H1 (cell line): ENCODE measurements at regions not wholly inside any gene's neighbourhood (a gene's known extent, or its start where the extent isn't known, plus 50 kb on each side); places are given as distances from the start of the nearest gene placed in this dataset.

Experiments
- CTCF ChIA-PET: fragments of 300-600 bp; sonication (Branson Sonifier 250); formaldehyde crosslinking; loops from one replicate; lab custom pipeline; 2021; ENCODE audit not compliant: partially characterized antibody; lab: Charles Lee
- POLR2A ChIA-PET: fragments of 300-600 bp; sonication (Branson Sonifier 250); formaldehyde crosslinking; loops from one replicate; lab custom pipeline; 2021; ENCODE audit warnings: inconsistent platforms; ENCODE audit not compliant: partially characterized antibody; lab: Charles Lee
- DNase-seq, 2 experiments: peaks; one replicate each; pipeline versions ENCODE4 v3.0.0 to v3.0.0-alpha.2; 2010 to 2022; ENCODE audit warnings: low spot score in 2 of 2, low read depth in 1 of 2, mixed read lengths in 1 of 2
- FAIRE-seq: peaks from 2 replicates; lab custom pipeline; 2011; peaks lifted over from hg19 to GRCh38; lab: Jason Lieb, UNC
- H2AFZ ChIP-seq: 2 replicates; pipeline ENCODE4 v1.8.1; 2012; ENCODE audit warnings: low read length, inconsistent platforms
- H2AK5ac ChIP-seq: 2 replicates; pipeline ENCODE4 v1.6.1; 2013; ENCODE audit warnings: low read depth, low read length
- H2BK120ac ChIP-seq: replicated peaks from 2 replicates; pipeline ENCODE3; 2013; ENCODE audit warnings: low read depth, low read length, inconsistent platforms
- H2BK12ac ChIP-seq: 2 replicates; pipeline ENCODE4 v1.6.1; 2013; ENCODE audit warnings: low read depth, low read length
- H2BK15ac ChIP-seq: 2 replicates; pipeline ENCODE4 v1.6.1; 2013; ENCODE audit warnings: low read length
- H2BK20ac ChIP-seq: 2 replicates; pipeline ENCODE4 v1.6.1; 2013; ENCODE audit warnings: low read length
- H2BK5ac ChIP-seq: 2 replicates; pipeline ENCODE4 v1.6.1; 2013; ENCODE audit warnings: low read depth, low read length
- H3K14ac ChIP-seq: 2 replicates; pipeline ENCODE4 v1.6.1; 2013; ENCODE audit warnings: inconsistent platforms; ENCODE audit not compliant: insufficient read length
- H3K18ac ChIP-seq: 2 replicates; pipeline ENCODE4 v1.6.1; 2013; ENCODE audit warnings: low read length; ENCODE audit errors: extremely low read depth
- H3K23ac ChIP-seq: 2 replicates; pipeline ENCODE4 v1.6.1; 2013; ENCODE audit warnings: inconsistent platforms; ENCODE audit not compliant: insufficient read length
- H3K23me2 ChIP-seq: 2 replicates; pipeline ENCODE4 v1.6.1; 2013; ENCODE audit warnings: low read depth, low read length
- H3K27ac ChIP-seq: 2 replicates; pipeline ENCODE4 v1.6.1; 2011; ENCODE audit warnings: low read depth, low read length, inconsistent platforms
- H3K27me3 ChIP-seq, 4 experiments: replicated peaks in 1 of 4; 1 replicate in 1 of 4; 2 replicates in 3 of 4; pipeline versions ENCODE4 v1.6.1 to v1.8.1; 2011 to 2013; ENCODE audit warnings: low read length in 3 of 4, mild to moderate bottlenecking in 3 of 4, inconsistent platforms in 2 of 4, mixed read lengths in 2 of 4, moderate library complexity in 1 of 4; ENCODE audit not compliant: control insufficient read depth in 3 of 4, insufficient read depth in 3 of 4; ENCODE audit errors: extremely low read depth in 1 of 4
- H3K36me3 ChIP-seq, 4 experiments: 2 replicates each; pipeline versions ENCODE4 v1.6.1 to v1.8.1; 2011 to 2013; ENCODE audit warnings: mild to moderate bottlenecking in 4 of 4, low read length in 3 of 4, moderate library complexity in 2 of 4, control low read depth in 1 of 4, inconsistent platforms in 1 of 4; ENCODE audit not compliant: insufficient read depth in 4 of 4, control insufficient read depth in 2 of 4
- H3K4ac ChIP-seq: replicated peaks from 2 replicates; pipeline ENCODE3; 2013; ENCODE audit warnings: low read length, low read depth, mixed read lengths, inconsistent platforms; ENCODE audit not compliant: insufficient read length
- H3K4me1 ChIP-seq, 4 experiments: replicated peaks in 1 of 4; 1 replicate in 1 of 4; 2 replicates in 3 of 4; pipeline versions ENCODE4 v1.6.1 to v1.8.1; 2011 to 2013; ENCODE audit warnings: low read length in 3 of 4, inconsistent platforms in 2 of 4, mixed read lengths in 1 of 4; ENCODE audit not compliant: insufficient read depth in 4 of 4, control insufficient read depth in 3 of 4
- H3K4me2 ChIP-seq, 2 experiments: 2 replicates each; pipeline versions ENCODE4 v1.6.1 to v1.8.1; 2011 to 2013; ENCODE audit warnings: low read depth in 2 of 2, low read length in 2 of 2, control low read depth in 1 of 2, inconsistent platforms in 1 of 2, mild to moderate bottlenecking in 1 of 2; ENCODE audit not compliant: insufficient read depth in 1 of 2
- H3K4me3 ChIP-seq, 4 experiments: fragments of 200-600, 300-600 bp in 1 of 4; sonication (generic), shearing (Covaris generic), sonication (Bioruptor Twin) in 1 of 4; 2 replicates each; pipeline versions ENCODE4 v1.5.1 to v1.8.1; 2011 to 2016; ENCODE audit warnings: low read length in 4 of 4, low read depth in 3 of 4, control low read depth in 2 of 4, inconsistent platforms in 2 of 4, mild to moderate bottlenecking in 2 of 4, mixed read lengths in 1 of 4, moderate library complexity in 1 of 4; ENCODE audit not compliant: insufficient read depth in 2 of 4; ENCODE audit errors: extremely low read depth in 1 of 4
- H3K56ac ChIP-seq: replicated peaks from 2 replicates; pipeline ENCODE3; 2013; ENCODE audit warnings: low read depth, mild to moderate bottlenecking, mixed read lengths, low read length, inconsistent platforms; ENCODE audit not compliant: insufficient read length
- H3K79me1 ChIP-seq: 2 replicates; pipeline ENCODE4 v1.6.1; 2013; ENCODE audit warnings: low read depth, low read length, control low read depth
- H3K79me2 ChIP-seq, 2 experiments: 2 replicates each; pipeline versions ENCODE4 v1.6.1 to v1.8.1; 2012 to 2013; ENCODE audit warnings: low read length in 2 of 2, mild to moderate bottlenecking in 2 of 2, inconsistent platforms in 1 of 2; ENCODE audit not compliant: insufficient read depth in 2 of 2, control insufficient read depth in 1 of 2
- H3K9ac ChIP-seq, 4 experiments: replicated peaks in 1 of 4; 1 replicate in 1 of 4; 2 replicates in 3 of 4; pipeline versions ENCODE4 v1.6.1 to v1.8.1; 2011 to 2013; ENCODE audit warnings: low read depth in 3 of 4, low read length in 3 of 4, control low read depth in 2 of 4, mild to moderate bottlenecking in 2 of 4, moderate library complexity in 2 of 4, inconsistent platforms in 1 of 4; ENCODE audit errors: extremely low read depth in 1 of 4
- H3K9me3 ChIP-seq, 2 experiments: 2 replicates each; pipeline versions ENCODE4 v1.6.1 to v1.8.1; 2012 to 2013; ENCODE audit warnings: mild to moderate bottlenecking in 2 of 2, moderate library complexity in 2 of 2, control low read depth in 1 of 2, inconsistent platforms in 1 of 2, low read depth in 1 of 2, low read length in 1 of 2, mixed read lengths in 1 of 2; ENCODE audit not compliant: insufficient read depth in 2 of 2
- H4K20me1 ChIP-seq, 2 experiments: replicated peaks in 1 of 2; 2 replicates each; pipeline versions ENCODE3 to v1.8.1; 2011 to 2013; ENCODE audit warnings: inconsistent platforms in 2 of 2, low read length in 2 of 2, mild to moderate bottlenecking in 1 of 2; ENCODE audit not compliant: insufficient read depth in 2 of 2, control insufficient read depth in 1 of 2
- H4K5ac ChIP-seq: 2 replicates; pipeline ENCODE4 v1.6.1; 2013; ENCODE audit warnings: low read length, low read depth, mixed read lengths, inconsistent platforms; ENCODE audit not compliant: insufficient read length
- H4K8ac ChIP-seq: 2 replicates; pipeline ENCODE4 v1.8.0; 2013; ENCODE audit warnings: mild to moderate bottlenecking, moderate library complexity, low read length, inconsistent platforms; ENCODE audit not compliant: insufficient read depth; ENCODE audit errors: extremely low read depth
- H4K91ac ChIP-seq: replicated peaks from 2 replicates; pipeline ENCODE3; 2013; ENCODE audit warnings: low read length, mixed read lengths, inconsistent platforms; ENCODE audit not compliant: insufficient read length
- ASH2L ChIP-seq: fragments of 200-600, 300-600 bp; sonication (generic); IDR thresholded peaks from one replicate; pipeline ENCODE4 v1.7.1; 2017; ENCODE audit warnings: low read length
- CEBPB ChIP-seq: IDR thresholded peaks from 2 replicates; pipeline ENCODE4 v1.6.1; 2012; ENCODE audit warnings: low read depth, low read length
- FOSL1 ChIP-seq: IDR thresholded peaks from 2 replicates; pipeline ENCODE4 v1.6.1; 2011; ENCODE audit warnings: mild to moderate bottlenecking, low read depth, low read length, moderate library complexity; ENCODE audit not compliant: insufficient read depth
- NRF1 ChIP-seq: IDR thresholded peaks from 2 replicates; pipeline ENCODE4 v1.6.1; 2011; ENCODE audit warnings: mild to moderate bottlenecking, low read depth, low read length, improper control_type of control experiment
- POLR2A ChIP-seq, 2 experiments: IDR thresholded peaks; 1 replicate in 1 of 2; 2 replicates in 1 of 2; pipeline ENCODE4 v1.6.1; 2011; ENCODE audit warnings: low read depth in 2 of 2, low read length in 2 of 2, mild to moderate bottlenecking in 2 of 2; ENCODE audit errors: control extremely low read depth in 1 of 2
- RBBP5 ChIP-seq: IDR thresholded peaks from 2 replicates; pipeline ENCODE4 v1.7.1; 2012; ENCODE audit warnings: low read depth, mild to moderate bottlenecking, inconsistent platforms, low read length, moderate library complexity, borderline replicate concordance
- RNF2 ChIP-seq: fragments of 200-900, 300-1000 bp; sonication (generic); IDR thresholded peaks from 2 replicates; pipeline ENCODE4 v1.7.1; 2016; ENCODE audit warnings: borderline replicate concordance, low read depth, mild to moderate bottlenecking, antibody characterized with exemption, low read length; ENCODE audit not compliant: poor library complexity, severe bottlenecking; ENCODE audit errors: missing control alignments
- SAP30 ChIP-seq: fragments of 300-600 bp; sonication (generic); IDR thresholded peaks from 2 replicates; pipeline ENCODE4 v1.7.1; 2012; ENCODE audit warnings: low read length, moderate library complexity, mild to moderate bottlenecking, inconsistent platforms; ENCODE audit not compliant: insufficient read depth, insufficient replicate concordance
- SP4 ChIP-seq: IDR thresholded peaks from 2 replicates; pipeline ENCODE4 v1.6.1; 2012; ENCODE audit warnings: low read length, inconsistent platforms
- ZNF274 ChIP-seq: IDR thresholded peaks from 2 replicates; pipeline ENCODE4 v1.7.0; 2012; ENCODE audit warnings: low read length, borderline replicate concordance; ENCODE audit errors: extremely low read depth
- WGBS, 2 experiments: shearing (Covaris generic) in 1 of 2; methylation state at CpG; one replicate each; pipeline versions ENCODE4 v1.1.6 to v1.1.7; 2013 to 2015; ENCODE audit warnings: low lambda C conversion rate in 2 of 2, mixed read lengths in 2 of 2, inconsistent platforms in 1 of 2, low coverage in 1 of 2, missing lambda C conversion rate in 1 of 2; ENCODE audit not compliant: insufficient replicate concordance in 2 of 2, insufficient coverage in 1 of 2, insufficient read length in 1 of 2; ENCODE audit errors: extremely low coverage in 1 of 2, missing lambda C conversion rate in 1 of 2; 5-methylcytosine and 5-hydroxymethylcytosine counted together
- TF ChIP-seq, protein P1 (sequence below): IDR thresholded peaks from 2 replicates; pipeline ENCODE4 v1.6.1; 2012; ENCODE audit warnings: low read length, inconsistent platforms
- TF ChIP-seq, protein P2 (sequence below): IDR thresholded peaks from 2 replicates; pipeline ENCODE4 v1.6.1; 2011; ENCODE audit warnings: low read length, improper control_type of control experiment

DNA sequence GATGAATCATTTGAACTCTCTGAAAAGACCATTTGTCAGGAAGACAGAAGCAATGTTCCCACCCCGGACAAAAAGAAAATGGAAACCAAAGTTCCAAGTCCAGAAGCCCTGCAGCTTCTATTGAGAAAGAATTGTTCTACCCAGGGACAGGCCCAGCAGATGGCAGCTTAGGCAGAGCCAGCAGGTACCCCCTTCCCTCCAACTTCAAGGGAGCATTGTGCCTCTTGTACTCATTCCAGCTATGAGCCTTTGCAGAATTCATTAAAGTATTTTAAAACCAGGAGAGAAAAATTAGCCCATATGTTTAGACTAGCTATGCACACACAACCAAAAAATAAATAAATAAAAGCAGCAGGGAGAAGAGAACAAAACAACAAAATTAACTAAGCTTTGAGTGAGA lies 85.2 kb upstream of the KCND3 start:
- H4K8ac ChIP-seq: no peak overlapping the region
- H2BK120ac ChIP-seq: no peak overlapping the region
- H3K36me3 ChIP-seq: no peaks in the 10 kb centered on the region
- H4K91ac ChIP-seq: no peak overlapping the region
- H3K4ac ChIP-seq: no peak overlapping the region
- no peak overlapping the region for H2BK15ac ChIP-seq
- no peak overlapping the region for H2BK20ac ChIP-seq
- POLR2A ChIA-PET: no interaction called here
- no peak overlapping the region for H2BK12ac ChIP-seq
- no peak overlapping the region for H3K23ac ChIP-seq
- H4K20me1 ChIP-seq: no peaks in the 10 kb centered on the region
- H3K27ac ChIP-seq: no peak overlapping the region
- no peaks in the 10 kb centered on the region for H3K79me1 ChIP-seq
- 88% methylated on average over 1 of the region's 1 CpG; no CpG with 5 or more reads in 1 of the 2 experiments for WGBS, 2 experiments
- no peaks in the 10 kb centered on the region for H3K27me3 ChIP-seq
- H3K79me2 ChIP-seq: no peaks in the 10 kb centered on the region
- H2AK5ac ChIP-seq: no peak overlapping the region
- H2BK5ac ChIP-seq: no peak overlapping the region
- DNase-seq (no peak), FAIRE-seq (no peak)
- H3K9me3 ChIP-seq: 0 out of 4 replicates have a peak, but pooled peaks cover 0 to 7% of the 10 kb centered on the region in 2 experiments
- CTCF ChIA-PET: interaction anchor here (0.9 kb wide), 1 partner anchor 16 kb away, joined by 3 read pairs; no protein-coding TSS in a partner anchor
- H3K9ac ChIP-seq: no peak overlapping the region
- H3K4me3 ChIP-seq: no peak overlapping the region
- no peak overlapping the region for H3K18ac ChIP-seq
- no peak overlapping the region for H3K56ac ChIP-seq
- H3K23me2 ChIP-seq: peaks cover 7% of the 10 kb centered on the region; the same call in 1 of the 2 replicates
- no peaks in the 10 kb centered on the region for H3K4me1 ChIP-seq
- no peak overlapping the region for H4K5ac ChIP-seq
- H3K4me2 ChIP-seq: no peak overlapping the region
- no peak overlapping the region for H2AFZ ChIP-seq
- no peak overlapping the region for H3K14ac ChIP-seq
- TF ChIP-seq, protein P1, sequence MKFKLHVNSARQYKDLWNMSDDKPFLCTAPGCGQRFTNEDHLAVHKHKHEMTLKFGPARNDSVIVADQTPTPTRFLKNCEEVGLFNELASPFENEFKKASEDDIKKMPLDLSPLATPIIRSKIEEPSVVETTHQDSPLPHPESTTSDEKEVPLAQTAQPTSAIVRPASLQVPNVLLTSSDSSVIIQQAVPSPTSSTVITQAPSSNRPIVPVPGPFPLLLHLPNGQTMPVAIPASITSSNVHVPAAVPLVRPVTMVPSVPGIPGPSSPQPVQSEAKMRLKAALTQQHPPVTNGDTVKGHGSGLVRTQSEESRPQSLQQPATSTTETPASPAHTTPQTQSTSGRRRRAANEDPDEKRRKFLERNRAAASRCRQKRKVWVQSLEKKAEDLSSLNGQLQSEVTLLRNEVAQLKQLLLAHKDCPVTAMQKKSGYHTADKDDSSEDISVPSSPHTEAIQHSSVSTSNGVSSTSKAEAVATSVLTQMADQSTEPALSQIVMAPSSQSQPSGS: no peak
- TF ChIP-seq, protein P2, sequence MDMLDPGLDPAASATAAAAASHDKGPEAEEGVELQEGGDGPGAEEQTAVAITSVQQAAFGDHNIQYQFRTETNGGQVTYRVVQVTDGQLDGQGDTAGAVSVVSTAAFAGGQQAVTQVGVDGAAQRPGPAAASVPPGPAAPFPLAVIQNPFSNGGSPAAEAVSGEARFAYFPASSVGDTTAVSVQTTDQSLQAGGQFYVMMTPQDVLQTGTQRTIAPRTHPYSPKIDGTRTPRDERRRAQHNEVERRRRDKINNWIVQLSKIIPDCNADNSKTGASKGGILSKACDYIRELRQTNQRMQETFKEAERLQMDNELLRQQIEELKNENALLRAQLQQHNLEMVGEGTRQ: no peak
- no peak for TF ChIP-seq POLR2A (IDR thresholded peaks at IDR 0.05; ENCODE audit: control extremely low read depth in 1 of 2, low read depth in 2 of 2, low read length in 2 of 2)
- TF ChIP-seq ASH2L: no peak
- TF ChIP-seq SP4: no peak
- no peak for TF ChIP-seq RNF2
- TF ChIP-seq ZNF274: no peak
- TF ChIP-seq FOSL1: no peak
- TF ChIP-seq CEBPB: no peak
- no peak for TF ChIP-seq NRF1
- no peak for TF ChIP-seq SAP30
- no peak for TF ChIP-seq RBBP5
